ENCODE measurements at regions not wholly inside any gene's neighbourhood (a gene's known extent, or its start where the extent isn't known, plus 50 kb on each side); places are given as distances from the start of the nearest gene placed in this dataset.

DNA sequence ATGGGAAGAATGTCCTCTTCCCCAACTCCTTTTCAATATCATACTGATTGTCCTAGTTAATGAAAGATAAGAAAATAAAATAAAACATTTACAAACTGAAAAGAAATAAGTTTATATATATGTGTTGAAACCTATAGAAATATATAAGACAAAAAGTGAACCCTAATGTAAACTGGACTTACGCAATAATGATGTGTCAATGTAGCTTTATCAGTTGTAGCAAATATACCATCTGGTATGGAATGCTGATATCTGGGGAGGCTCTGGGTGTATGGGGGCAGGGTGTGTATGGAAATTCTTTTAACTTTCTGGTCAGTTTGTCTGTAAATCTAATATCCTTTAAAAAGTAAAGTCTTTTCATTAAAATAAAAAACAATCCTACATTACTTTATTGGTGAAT is 603.9 kb downstream of the DMRTA1 start:
- TF ChIP-seq, protein P1, sequence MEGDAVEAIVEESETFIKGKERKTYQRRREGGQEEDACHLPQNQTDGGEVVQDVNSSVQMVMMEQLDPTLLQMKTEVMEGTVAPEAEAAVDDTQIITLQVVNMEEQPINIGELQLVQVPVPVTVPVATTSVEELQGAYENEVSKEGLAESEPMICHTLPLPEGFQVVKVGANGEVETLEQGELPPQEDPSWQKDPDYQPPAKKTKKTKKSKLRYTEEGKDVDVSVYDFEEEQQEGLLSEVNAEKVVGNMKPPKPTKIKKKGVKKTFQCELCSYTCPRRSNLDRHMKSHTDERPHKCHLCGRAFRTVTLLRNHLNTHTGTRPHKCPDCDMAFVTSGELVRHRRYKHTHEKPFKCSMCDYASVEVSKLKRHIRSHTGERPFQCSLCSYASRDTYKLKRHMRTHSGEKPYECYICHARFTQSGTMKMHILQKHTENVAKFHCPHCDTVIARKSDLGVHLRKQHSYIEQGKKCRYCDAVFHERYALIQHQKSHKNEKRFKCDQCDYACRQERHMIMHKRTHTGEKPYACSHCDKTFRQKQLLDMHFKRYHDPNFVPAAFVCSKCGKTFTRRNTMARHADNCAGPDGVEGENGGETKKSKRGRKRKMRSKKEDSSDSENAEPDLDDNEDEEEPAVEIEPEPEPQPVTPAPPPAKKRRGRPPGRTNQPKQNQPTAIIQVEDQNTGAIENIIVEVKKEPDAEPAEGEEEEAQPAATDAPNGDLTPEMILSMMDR (IDR thresholded peaks at IDR 0.05 in 4 of 5, conservative IDR thresholded peaks at IDR 0.05 in 1 of 5): no peak
- TF ChIP-seq POLR2A (IDR thresholded peaks at IDR 0.05): no peak

All from gastrocnemius medialis (tissue), 4 donors.